HepG2 (cell line): ENCODE measurements at regions not wholly inside any gene's neighbourhood (a gene's known extent, or its start where the extent isn't known, plus 50 kb on each side); places are given as distances from the start of the nearest gene placed in this dataset.
A peak's percentile ranks its signal among the peaks of the same experiment; 100 is the strongest.

Source experiments
- BHLHE40 ChIP-seq: IDR thresholded peaks from 2 replicates; pipeline ENCODE4 v1.6.1; 2011; ENCODE audit warnings: low read length, improper control_type of control experiment
- CCAR2 ChIP-seq: fragments of 200-400 bp; formaldehyde crosslinking; optimal IDR thresholded peaks from 2 replicates; pipeline ENCODE3; 2018; ENCODE audit warnings: low read depth, mild to moderate bottlenecking, low read length, moderate library complexity
- CENPX ChIP-seq: sonication (generic); formaldehyde crosslinking; IDR thresholded peaks from 2 replicates; pipeline ENCODE4 v1.9.0; 2021; ENCODE audit warnings: mild to moderate bottlenecking, missing genetic modification reagents, moderate library complexity
- DNMT1 ChIP-seq: sonication (generic); formaldehyde crosslinking; IDR thresholded peaks from 2 replicates; pipeline ENCODE4 v1.5.1; 2020; ENCODE audit warnings: mild to moderate bottlenecking, missing genetic modification reagents
- EZH2 ChIP-seq: conservative IDR thresholded peaks from 2 replicates; pipeline ENCODE4 v1.6.1; 2012; ENCODE audit warnings: mild to moderate bottlenecking, low read depth, low read length, moderate library complexity
- FOXA3 ChIP-seq: IDR thresholded peaks from 2 replicates; pipeline ENCODE4 v1.6.1; 2016; ENCODE audit warnings: missing genetic modification reagents, missing compliant biosample characterization
- HDAC2 ChIP-seq: sonication (generic); formaldehyde crosslinking; IDR thresholded peaks from 2 replicates; pipeline ENCODE4 v1.4.0; 2020; ENCODE audit warnings: missing genetic modification reagents
- HHEX ChIP-seq: IDR thresholded peaks from 2 replicates; pipeline ENCODE4 v1.6.1; 2016; ENCODE audit warnings: control low read depth
- IKZF4 ChIP-seq: sonication (generic); formaldehyde crosslinking; IDR thresholded peaks from 2 replicates; pipeline ENCODE4 v1.5.1; 2020; ENCODE audit warnings: borderline replicate concordance, mild to moderate bottlenecking, low read depth, missing genetic modification reagents; ENCODE audit errors: not compliant biosample characterization
- JUN ChIP-seq: sonication (generic); formaldehyde crosslinking; IDR thresholded peaks from 2 replicates; pipeline ENCODE4 v1.4.0; 2020; ENCODE audit warnings: mild to moderate bottlenecking, missing genetic modification reagents
- KAT8 ChIP-seq: IDR thresholded peaks from 2 replicates; pipeline ENCODE4 v1.6.1; 2016; ENCODE audit warnings: missing genetic modification reagents, missing compliant biosample characterization
- KLF16 ChIP-seq, 2 experiments: sonication (generic) in 1 of 2; formaldehyde crosslinking in 1 of 2; IDR thresholded peaks; 2 replicates each; pipeline versions ENCODE4 v1.6.1 to v1.8.0; 2016 to 2023; ENCODE audit warnings: missing genetic modification reagents in 2 of 2, missing compliant biosample characterization in 1 of 2
- MAFK ChIP-seq, 2 experiments: IDR thresholded peaks in 1 of 2; conservative IDR thresholded peaks in 1 of 2; 2 replicates each; pipeline ENCODE4 v1.6.1; 2011; ENCODE audit warnings: improper control_type of control experiment in 2 of 2, low read length in 2 of 2
- MED1 ChIP-seq: sonication (generic); formaldehyde crosslinking; IDR thresholded peaks from 2 replicates; pipeline ENCODE4 v1.4.0; 2020; ENCODE audit warnings: missing genetic modification reagents
- MIER3 ChIP-seq: IDR thresholded peaks from 2 replicates; pipeline ENCODE4 v1.6.1; 2016; ENCODE audit warnings: missing compliant biosample characterization, borderline replicate concordance
- PHF20 ChIP-seq: sonication (generic); formaldehyde crosslinking; IDR thresholded peaks from 2 replicates; pipeline ENCODE4 v1.5.0; 2020; ENCODE audit warnings: mild to moderate bottlenecking, missing genetic modification reagents
- PHF5A ChIP-seq: IDR thresholded peaks from one replicate; pipeline ENCODE4 v1.6.1; 2018; ENCODE audit warnings: low read depth, missing genetic modification reagents; ENCODE audit not compliant: unreplicated experiment
- RFX5 ChIP-seq: IDR thresholded peaks from 2 replicates; pipeline ENCODE4 v1.6.1; 2011; ENCODE audit warnings: low read depth, low read length, improper control_type of control experiment
- TBX3 ChIP-seq: fragments of 450-650 bp; IDR thresholded peaks from 2 replicates; pipeline ENCODE4 v1.6.1; 2017; ENCODE audit warnings: antibody characterized with exemption, mild to moderate bottlenecking, inconsistent platforms, borderline replicate concordance
- ZBTB1 ChIP-seq: sonication (generic); formaldehyde crosslinking; IDR thresholded peaks from 2 replicates; pipeline ENCODE4 v1.4.0; 2020; ENCODE audit warnings: missing genetic modification reagents, borderline replicate concordance
- ZGPAT ChIP-seq: IDR thresholded peaks from 2 replicates; pipeline ENCODE4 v1.6.1; 2016; ENCODE audit warnings: mild to moderate bottlenecking
- ZMYM3 ChIP-seq: sonication (generic); formaldehyde crosslinking; IDR thresholded peaks from 2 replicates; pipeline ENCODE4 v1.5.1; 2020; ENCODE audit warnings: mild to moderate bottlenecking, missing genetic modification reagents
- ZNF468 ChIP-seq: sonication (generic); formaldehyde crosslinking; IDR thresholded peaks from 2 replicates; pipeline ENCODE4 v1.8.0; 2022; ENCODE audit warnings: mild to moderate bottlenecking, moderate library complexity, missing genetic modification reagents
- ZNF549 ChIP-seq: sonication (generic); formaldehyde crosslinking; IDR thresholded peaks from 2 replicates; pipeline ENCODE4 v1.5.0; 2020; ENCODE audit warnings: missing genetic modification reagents
- ZNF777 ChIP-seq: sonication (generic); formaldehyde crosslinking; IDR thresholded peaks from 2 replicates; pipeline ENCODE4 v1.4.0; 2020; ENCODE audit warnings: missing genetic modification reagents
- ZSCAN29 ChIP-seq: sonication (generic); formaldehyde crosslinking; conservative IDR thresholded peaks from 2 replicates; pipeline ENCODE4 v1.4.0; 2020; ENCODE audit warnings: mild to moderate bottlenecking, missing genetic modification reagents
- TF ChIP-seq, protein P1 (sequence below): sonication (generic); formaldehyde crosslinking; IDR thresholded peaks from 2 replicates; pipeline ENCODE4 v1.4.0; 2020; ENCODE audit warnings: missing genetic modification reagents
- TF ChIP-seq, protein P2 (sequence below): sonication (generic); formaldehyde crosslinking; IDR thresholded peaks from 2 replicates; pipeline ENCODE4 v1.5.1; 2020; ENCODE audit warnings: missing genetic modification reagents, mild to moderate bottlenecking, borderline replicate concordance

DNA sequence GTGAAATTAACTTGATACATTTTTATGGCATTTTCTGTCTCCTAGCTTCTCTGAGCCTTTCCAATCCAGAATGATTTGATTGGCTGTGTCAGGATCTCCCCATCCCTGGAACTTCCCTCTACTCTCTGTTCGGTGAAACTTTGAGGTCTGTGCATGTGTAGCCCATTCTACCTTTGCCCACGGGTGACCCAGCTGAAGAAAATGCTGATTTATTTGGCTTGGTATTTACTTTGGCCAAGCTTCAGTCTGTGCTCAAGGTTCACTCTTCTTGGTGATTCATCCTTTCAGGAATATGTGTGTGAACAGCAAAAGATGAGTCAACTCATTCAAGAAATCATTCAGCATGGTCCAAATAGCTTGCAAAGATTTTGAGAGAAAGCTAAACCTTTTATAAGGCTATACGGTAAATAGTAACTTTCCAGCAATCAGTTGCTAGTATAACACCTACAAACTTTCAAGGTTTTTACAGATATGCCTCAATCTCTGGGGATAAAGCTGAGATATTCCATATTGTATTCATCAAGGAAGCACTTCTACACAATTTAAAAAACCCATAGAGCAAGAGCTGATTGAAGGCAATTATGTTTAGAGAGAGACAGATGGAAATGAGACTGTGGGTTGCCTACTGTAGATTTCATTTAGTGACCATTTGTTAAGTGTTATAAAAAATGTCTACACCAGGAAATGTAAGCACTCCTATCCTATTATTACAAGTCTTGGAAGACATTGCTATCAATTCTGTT is 233.9 kb upstream of the CXXC4 start (continued):
- TF ChIP-seq IKZF4 (CRISPR knock-in tag) (no peak), FOXA3 (peak; percentile 96), HDAC2 (peak; percentile 46; the same call in 1 of the 2 replicates), ZMYM3 (CRISPR knock-in tag) (no peak), MAFK (conservative IDR thresholded peaks at IDR 0.05 in 1 of 2, IDR thresholded peaks at IDR 0.05 in 1 of 2; ENCODE audit: low read length in 2 of 2) (peak; percentile 69 to 74), ZBTB1 (CRISPR knock-in tag) (no peak), PHF5A (no peak), ZNF468 (CRISPR knock-in tag) (no peak), HHEX (CRISPR knock-in tag) (no peak), JUN (CRISPR knock-in tag) (0 out of 2 replicates have a peak, but pooled peaks have one; percentile 68), ZNF549 (CRISPR knock-in tag) (no peak), EZH2 (no peak), KLF16 (CRISPR knock-in tag; IDR thresholded peaks at IDR 0.05) (peak in 1 of 2 experiments; percentile 73; a peak in 1 of 4 replicates), KAT8 (CRISPR knock-in tag) (peak; percentile 49), RFX5 (no peak), ZSCAN29 (CRISPR knock-in tag) (no peak), MED1 (CRISPR knock-in tag) (0 out of 2 replicates have a peak, but pooled peaks have one; percentile 27), ZGPAT (peak; percentile 68; the same call in 1 of the 2 replicates), MIER3 (CRISPR knock-in tag) (peak; percentile 57; the same call in 1 of the 2 replicates), CCAR2 (no peak), CENPX (CRISPR knock-in tag) (no peak), PHF20 (CRISPR knock-in tag) (no peak), ZNF777 (no peak), BHLHE40 (peak; percentile 66; the same call in 1 of the 2 replicates), TBX3 (0 out of 2 replicates have a peak, but pooled peaks have one; percentile 30), DNMT1 (CRISPR knock-in tag) (no peak)
- TF ChIP-seq, protein P1, sequence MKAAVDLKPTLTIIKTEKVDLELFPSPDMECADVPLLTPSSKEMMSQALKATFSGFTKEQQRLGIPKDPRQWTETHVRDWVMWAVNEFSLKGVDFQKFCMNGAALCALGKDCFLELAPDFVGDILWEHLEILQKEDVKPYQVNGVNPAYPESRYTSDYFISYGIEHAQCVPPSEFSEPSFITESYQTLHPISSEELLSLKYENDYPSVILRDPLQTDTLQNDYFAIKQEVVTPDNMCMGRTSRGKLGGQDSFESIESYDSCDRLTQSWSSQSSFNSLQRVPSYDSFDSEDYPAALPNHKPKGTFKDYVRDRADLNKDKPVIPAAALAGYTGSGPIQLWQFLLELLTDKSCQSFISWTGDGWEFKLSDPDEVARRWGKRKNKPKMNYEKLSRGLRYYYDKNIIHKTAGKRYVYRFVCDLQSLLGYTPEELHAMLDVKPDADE (CRISPR knock-in tag), result no peak
- TF ChIP-seq, protein P2, sequence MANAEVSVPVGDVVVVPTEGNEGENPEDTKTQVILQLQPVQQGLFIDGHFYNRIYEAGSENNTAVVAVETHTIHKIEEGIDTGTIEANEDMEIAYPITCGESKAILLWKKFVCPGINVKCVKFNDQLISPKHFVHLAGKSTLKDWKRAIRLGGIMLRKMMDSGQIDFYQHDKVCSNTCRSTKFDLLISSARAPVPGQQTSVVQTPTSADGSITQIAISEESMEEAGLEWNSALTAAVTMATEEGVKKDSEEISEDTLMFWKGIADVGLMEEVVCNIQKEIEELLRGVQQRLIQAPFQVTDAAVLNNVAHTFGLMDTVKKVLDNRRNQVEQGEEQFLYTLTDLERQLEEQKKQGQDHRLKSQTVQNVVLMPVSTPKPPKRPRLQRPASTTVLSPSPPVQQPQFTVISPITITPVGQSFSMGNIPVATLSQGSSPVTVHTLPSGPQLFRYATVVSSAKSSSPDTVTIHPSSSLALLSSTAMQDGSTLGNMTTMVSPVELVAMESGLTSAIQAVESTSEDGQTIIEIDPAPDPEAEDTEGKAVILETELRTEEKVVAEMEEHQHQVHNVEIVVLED, result no peak
